ENCODE measurements at regions not wholly inside any gene's neighbourhood (a gene's known extent, or its start where the extent isn't known, plus 50 kb on each side); places are given as distances from the start of the nearest gene placed in this dataset.

DNA sequence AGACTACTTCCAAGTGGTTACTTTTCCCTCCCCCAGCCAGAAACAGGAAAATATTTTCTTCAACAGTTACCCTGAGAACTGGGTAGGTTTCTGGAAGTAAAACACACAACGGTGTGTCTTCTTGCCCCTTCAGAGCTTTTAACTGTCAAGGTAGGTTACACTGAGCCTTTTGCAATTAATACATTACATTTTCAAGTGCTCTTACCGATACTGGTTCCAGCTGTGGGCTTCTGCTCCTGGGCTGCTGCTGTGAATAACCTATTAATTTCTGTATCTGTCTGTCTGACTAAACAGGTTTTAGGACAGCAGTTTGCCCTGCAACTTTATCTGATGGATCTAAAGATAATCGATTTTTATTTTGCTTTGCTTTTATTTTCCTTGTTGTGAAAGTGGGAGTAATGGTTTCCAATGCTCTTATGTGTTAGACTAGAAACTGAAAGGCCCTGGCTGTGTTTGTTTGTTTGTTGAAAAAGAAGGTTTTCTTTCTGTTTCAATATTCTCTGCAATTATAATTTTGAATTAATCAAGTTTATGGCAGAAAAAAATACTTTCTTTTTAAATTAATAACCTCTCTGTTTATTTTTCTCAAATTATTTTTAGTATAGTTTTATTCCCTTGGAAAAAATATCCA, 196.7 kb upstream of the SLITRK6 start:
- no peak overlapping the region for H3K27ac Mint-ChIP-seq
- H3K36me3 Mint-ChIP-seq: no peaks in the 10 kb centered on the region
- Histone ChIP-seq H3K9me3 (replicated peaks in 1 of 2; ENCODE audit: control insufficient read depth in 1 of 2, insufficient read depth in 1 of 2, low read length in 2 of 2) (peaks cover 0 to 4% of the 10 kb centered on the region in 2 donors), H3K79me2 (ENCODE audit: insufficient read depth, low read length) (no peaks in the 10 kb centered on the region), H3K4me2 (replicated peaks; ENCODE audit: extremely low read depth, low read length, poor library complexity, severe bottlenecking) (no peak overlapping the region), H3K9ac (ENCODE audit: insufficient read depth, low read length, poor library complexity, severe bottlenecking) (no peak overlapping the region), H2AFZ (ENCODE audit: insufficient read depth, low read depth, low read length, poor library complexity, severe bottlenecking) (no peak overlapping the region), H3K36me3 (replicated peaks in 1 of 2; ENCODE audit: control insufficient read depth in 1 of 2, insufficient read depth in 2 of 2, low read length in 2 of 2) (no peaks in the 10 kb centered on the region), H3K27ac (ENCODE audit: low read depth in 1 of 2, low read length in 2 of 2) (no peak overlapping the region), H3K27me3 (ENCODE audit: control insufficient read depth in 2 of 2, insufficient read depth in 2 of 2, low read length in 2 of 2) (no peaks in the 10 kb centered on the region), H3K4me1 (ENCODE audit: control insufficient read depth in 1 of 2, insufficient read depth in 2 of 2, low read length in 2 of 2) (no peaks in the 10 kb centered on the region), H3K4me3 (replicated peaks in 1 of 3; ENCODE audit: low read depth in 2 of 3, low read length in 3 of 3) (no peak overlapping the region), H4K20me1 (ENCODE audit: insufficient read depth, low read length) (no peaks in the 10 kb centered on the region)
- H3K4me3 Mint-ChIP-seq: no peak overlapping the region
- intact Hi-C loops (cut with micrococcal nuclease): no loop called here
- H3K4me1 Mint-ChIP-seq: no peaks in the 10 kb centered on the region
- TF ChIP-seq, protein P1, sequence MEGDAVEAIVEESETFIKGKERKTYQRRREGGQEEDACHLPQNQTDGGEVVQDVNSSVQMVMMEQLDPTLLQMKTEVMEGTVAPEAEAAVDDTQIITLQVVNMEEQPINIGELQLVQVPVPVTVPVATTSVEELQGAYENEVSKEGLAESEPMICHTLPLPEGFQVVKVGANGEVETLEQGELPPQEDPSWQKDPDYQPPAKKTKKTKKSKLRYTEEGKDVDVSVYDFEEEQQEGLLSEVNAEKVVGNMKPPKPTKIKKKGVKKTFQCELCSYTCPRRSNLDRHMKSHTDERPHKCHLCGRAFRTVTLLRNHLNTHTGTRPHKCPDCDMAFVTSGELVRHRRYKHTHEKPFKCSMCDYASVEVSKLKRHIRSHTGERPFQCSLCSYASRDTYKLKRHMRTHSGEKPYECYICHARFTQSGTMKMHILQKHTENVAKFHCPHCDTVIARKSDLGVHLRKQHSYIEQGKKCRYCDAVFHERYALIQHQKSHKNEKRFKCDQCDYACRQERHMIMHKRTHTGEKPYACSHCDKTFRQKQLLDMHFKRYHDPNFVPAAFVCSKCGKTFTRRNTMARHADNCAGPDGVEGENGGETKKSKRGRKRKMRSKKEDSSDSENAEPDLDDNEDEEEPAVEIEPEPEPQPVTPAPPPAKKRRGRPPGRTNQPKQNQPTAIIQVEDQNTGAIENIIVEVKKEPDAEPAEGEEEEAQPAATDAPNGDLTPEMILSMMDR (IDR thresholded peaks at IDR 0.05): no peak
- 86% methylated on average over 2 of the region's 3 CpGs for WGBS (ENCODE audit: insufficient coverage)
- H3K9me3 Mint-ChIP-seq: peaks cover 0 to 2% (median 0%) of the 10 kb centered on the region in 7 donors
- no peaks in the 10 kb centered on the region for H3K27me3 Mint-ChIP-seq (ENCODE audit: low read depth in 3 of 3)
- DNase-seq: no peak

GRCh38 chr13:85993567-85993966, 194.3 kb upstream of the SLITRK6 start:
- Histone ChIP-seq H2AFZ (ENCODE audit: insufficient read depth, low read depth, low read length, poor library complexity, severe bottlenecking) (no peak overlapping the region), H3K4me1 (ENCODE audit: control insufficient read depth in 1 of 2, insufficient read depth in 2 of 2, low read length in 2 of 2) (no peaks in the 10 kb centered on the region), H3K4me3 (replicated peaks in 1 of 3; ENCODE audit: low read depth in 2 of 3, low read length in 3 of 3) (no peak overlapping the region), H3K79me2 (ENCODE audit: insufficient read depth, low read length) (no peaks in the 10 kb centered on the region), H3K9me3 (replicated peaks in 1 of 2; ENCODE audit: control insufficient read depth in 1 of 2, insufficient read depth in 1 of 2, low read length in 2 of 2) (peaks cover 4 to 10% of the 10 kb centered on the region in 2 donors), H3K4me2 (replicated peaks; ENCODE audit: extremely low read depth, low read length, poor library complexity, severe bottlenecking) (no peak overlapping the region), H3K27ac (ENCODE audit: low read depth in 1 of 2, low read length in 2 of 2) (no peak overlapping the region), H3K27me3 (ENCODE audit: control insufficient read depth in 2 of 2, insufficient read depth in 2 of 2, low read length in 2 of 2) (no peaks in the 10 kb centered on the region), H3K9ac (ENCODE audit: insufficient read depth, low read length, poor library complexity, severe bottlenecking) (no peak overlapping the region), H4K20me1 (ENCODE audit: insufficient read depth, low read length) (no peaks in the 10 kb centered on the region), H3K36me3 (replicated peaks in 1 of 2; ENCODE audit: control insufficient read depth in 1 of 2, insufficient read depth in 2 of 2, low read length in 2 of 2) (no peaks in the 10 kb centered on the region)
- Mint-ChIP-seq H3K9me3 (peaks cover 0 to 6% (median 1%) of the 10 kb centered on the region in 7 donors), H3K36me3 (no peaks in the 10 kb centered on the region), H3K4me3 (no peak overlapping the region), H3K4me1 (no peaks in the 10 kb centered on the region), H3K27ac (no peak overlapping the region), H3K27me3 (ENCODE audit: low read depth in 3 of 3) (no peaks in the 10 kb centered on the region)
- DNase-seq: no peak
- WGBS (ENCODE audit: insufficient coverage): no CpG with 5 or more reads among the region's 1 CpG
- TF ChIP-seq, protein P1 (IDR thresholded peaks at IDR 0.05): no peak
- intact Hi-C loops (cut with micrococcal nuclease): no loop called here

Measured in CD14-positive monocyte (primary cell).